NAMALWA (cell line): ENCODE measurements at regions not wholly inside any gene's neighbourhood (a gene's known extent, or its start where the extent isn't known, plus 50 kb on each side); places are given as distances from the start of the nearest gene placed in this dataset.
A peak's percentile ranks its signal among the peaks of the same experiment; 100 is the strongest.

Experiments used
- DNase-seq: peaks from one replicate; pipeline ENCODE4 v3.0.0-alpha.2; 2015; ENCODE audit warnings: low spot score

DNA sequence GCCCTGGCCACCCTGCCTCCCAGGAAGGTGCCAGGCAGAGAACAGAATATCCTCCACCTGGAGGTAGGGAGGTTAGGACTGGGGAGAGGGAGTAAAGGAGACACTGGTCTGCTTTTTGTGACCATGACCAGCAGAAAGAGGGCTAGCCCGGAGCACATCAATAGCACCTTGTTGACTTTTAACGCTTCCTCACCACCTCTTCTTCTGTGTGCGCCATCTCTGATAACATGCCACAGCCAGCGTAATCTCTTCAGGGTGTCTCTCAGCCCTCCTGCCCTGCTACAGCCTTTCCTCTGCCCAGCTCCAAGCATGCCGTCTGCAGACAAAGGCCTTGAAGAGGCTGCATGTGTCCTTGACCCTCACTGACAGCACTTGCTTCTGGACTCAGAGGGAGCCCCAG, 50.9 kb upstream of the GJA5 start:
- no peak for DNase-seq

DNA sequence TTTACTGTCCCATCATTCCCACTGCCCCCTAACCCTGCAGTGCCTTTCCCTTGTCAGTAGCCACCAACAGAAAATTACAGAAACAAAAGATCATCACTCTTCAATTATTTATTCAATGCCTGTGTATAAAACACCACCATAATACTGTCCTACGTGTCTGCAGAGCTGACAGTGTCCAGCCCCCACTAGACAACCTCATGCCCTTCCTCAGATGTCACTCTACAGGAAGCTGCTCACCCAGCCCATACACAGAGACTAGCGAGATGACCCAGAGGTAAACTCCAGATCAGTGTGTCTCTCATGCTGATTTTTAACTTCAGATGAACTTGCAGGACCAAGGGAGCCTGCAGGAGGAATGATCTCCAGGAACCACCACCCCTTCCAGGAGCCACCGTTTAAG, 51.3 kb upstream of the GJA5 start:
- no peak for DNase-seq

DNA sequence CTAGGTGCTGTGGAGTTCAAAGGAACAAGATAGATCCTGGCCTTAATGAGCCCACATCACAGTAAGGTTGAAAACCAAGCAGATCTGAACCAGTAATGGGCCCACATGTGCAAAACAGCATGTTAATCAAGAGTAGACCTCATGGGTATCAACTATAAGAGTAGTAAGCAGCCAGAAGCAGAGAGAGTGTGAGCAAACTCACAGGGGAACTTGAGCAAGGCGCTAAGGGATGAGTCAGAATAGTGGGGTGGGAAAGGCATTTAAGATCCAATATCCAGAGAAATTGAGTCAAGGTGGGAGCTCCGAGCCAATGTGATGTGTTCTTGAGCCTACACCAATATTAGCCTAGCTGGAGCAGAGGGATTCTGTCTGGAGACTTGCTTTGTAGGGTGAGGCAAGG, 52.4 kb upstream of the GJA5 start:
- no peak for DNase-seq

GRCh38 chr1:147815503-147815902, 55.1 kb upstream of the GJA5 start:
- no peak for DNase-seq

DNA sequence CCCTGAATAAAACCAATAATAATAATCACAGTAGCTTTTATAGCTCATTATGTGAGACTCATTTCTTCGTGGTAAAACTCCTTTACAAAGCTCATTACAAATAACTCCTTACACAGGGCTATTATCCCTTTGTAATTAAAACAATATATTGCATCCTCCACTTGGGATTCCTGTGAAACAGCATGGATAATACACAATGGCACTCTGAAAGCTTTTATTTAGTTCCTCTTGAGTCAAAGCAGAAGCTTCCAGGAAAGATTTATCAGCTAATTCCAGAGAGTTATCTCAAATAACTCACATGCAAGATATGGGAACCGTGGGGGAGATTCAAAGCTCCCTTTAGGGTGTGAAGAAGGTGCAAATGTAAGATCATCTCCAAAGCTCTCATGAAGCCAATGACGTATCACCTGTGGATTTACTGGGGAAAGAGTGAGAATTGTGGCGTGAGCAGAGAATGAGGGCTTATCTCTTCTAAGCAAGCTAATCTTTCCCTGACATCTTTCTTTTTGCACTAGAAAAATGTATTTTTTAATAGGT, 60.4 kb upstream of the GJA5 start:
- DNase-seq, result no peak

DNA sequence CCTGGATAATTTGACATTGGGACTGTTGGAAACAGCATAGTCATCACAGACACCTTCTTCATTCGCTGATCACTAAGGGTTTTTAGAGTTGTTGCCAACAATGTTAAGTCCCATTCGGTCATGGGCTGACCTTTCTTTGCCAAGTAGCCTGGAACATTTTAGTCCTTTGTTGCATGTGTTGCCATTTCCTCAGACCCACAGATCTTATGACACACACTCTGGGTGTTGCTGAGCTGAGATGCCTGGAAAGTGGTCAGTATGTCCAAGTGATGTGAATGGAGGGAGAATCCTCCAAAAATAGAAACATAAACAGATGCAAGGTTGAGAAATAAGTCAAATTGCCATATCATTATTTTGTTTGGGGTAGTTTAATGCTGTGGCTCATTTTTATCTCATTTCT, 61.5 kb upstream of the GJA5 start:
- no peak for DNase-seq

DNA sequence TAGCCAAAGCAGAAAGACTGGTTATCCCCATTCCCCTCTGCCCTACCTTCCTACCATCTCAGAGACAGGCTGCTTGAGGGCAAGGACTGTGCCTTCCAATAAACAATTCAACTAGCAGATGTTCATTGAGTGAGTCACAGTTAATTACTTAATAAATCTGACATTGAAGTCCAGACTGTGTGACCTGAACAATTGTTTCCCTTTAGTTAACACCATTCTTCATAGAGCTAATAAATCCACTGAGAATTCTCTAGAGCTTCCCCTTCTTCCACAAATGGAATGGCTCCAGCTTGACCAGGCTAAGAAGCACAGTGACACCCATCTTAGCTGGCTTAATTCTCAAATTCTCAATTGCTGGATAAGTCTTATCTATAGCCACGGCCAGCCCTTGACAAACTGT, 61.9 kb upstream of the GJA5 start:
- DNase-seq, result no peak

DNA sequence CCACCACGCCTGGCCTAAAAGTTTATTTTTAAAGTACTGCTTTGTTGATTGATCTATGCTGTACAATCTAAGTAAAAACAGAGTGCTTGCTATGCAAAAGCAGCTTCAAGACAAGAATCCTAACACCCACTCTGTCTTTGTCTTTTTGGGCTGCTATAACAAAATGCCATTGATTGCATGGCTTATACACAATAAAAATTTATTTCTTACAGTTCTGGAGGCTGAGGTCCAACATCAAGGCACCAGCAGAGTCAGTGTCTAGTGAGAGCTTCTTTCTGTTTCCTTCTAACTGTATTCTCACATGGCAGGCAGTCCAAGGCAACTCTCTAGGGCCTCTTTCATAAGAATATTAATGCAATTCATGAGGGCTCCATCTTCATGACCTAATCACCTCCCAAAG, 63.6 kb upstream of the GJA5 start:
- no peak for DNase-seq

- no peak for DNase-seq
These were observed 64.4 kb upstream of the GJA5 start for GRCh38 chr1:147824798-147825197.

DNA sequence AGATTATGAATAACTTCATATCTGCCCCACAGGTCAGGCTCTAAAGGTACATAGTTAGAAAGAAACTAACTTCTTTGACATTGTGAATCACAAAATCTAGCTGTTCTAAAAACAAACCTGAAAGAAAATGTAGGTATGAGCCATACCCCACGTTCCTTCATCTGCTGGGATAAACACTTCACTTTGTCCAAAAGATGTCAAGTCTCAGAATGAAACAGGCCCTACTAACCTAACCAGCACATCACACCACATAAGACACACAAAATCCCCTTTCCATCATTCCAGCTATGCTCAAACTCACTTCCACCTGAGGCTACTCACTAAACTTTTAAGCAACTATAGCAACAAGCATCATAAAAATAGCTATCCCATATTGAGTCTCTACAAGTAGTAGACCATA, 65.2 kb upstream of the GJA5 start:
- DNase-seq, result no peak

DNA sequence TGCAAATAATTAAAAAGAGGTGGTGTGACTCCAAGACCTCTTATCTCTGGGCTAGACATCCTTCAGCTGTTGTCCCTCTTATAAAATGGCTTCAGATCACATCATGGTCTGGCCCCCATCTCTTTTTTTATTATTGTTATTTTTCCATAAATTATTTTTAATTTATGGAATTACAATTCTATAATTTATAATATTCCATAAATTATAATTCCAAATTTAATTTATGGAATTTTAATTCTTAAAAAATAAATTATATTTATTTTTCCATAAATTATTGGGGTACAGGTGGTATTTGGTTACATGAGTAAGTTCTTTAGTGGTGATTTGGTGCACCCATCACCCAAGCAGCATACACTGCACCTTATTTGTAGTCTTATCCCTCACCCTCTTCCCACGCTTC, 65.9 kb upstream of the GJA5 start:
- DNase-seq, result no peak

GRCh38 chr1:147833231-147833860, 69.2 kb upstream of the GJA8 start:
- no peak for DNase-seq

GRCh38 chr1:147834181-147834580, 68.4 kb upstream of the GJA8 start:
- DNase-seq, result no peak

- DNase-seq, result no peak
These were observed 67.8 kb upstream of the GJA8 start for GRCh38 chr1:147834810-147835209.

- DNase-seq, result no peak
These were observed 65.2 kb upstream of the GJA8 start for GRCh38 chr1:147837129-147837963.

DNA sequence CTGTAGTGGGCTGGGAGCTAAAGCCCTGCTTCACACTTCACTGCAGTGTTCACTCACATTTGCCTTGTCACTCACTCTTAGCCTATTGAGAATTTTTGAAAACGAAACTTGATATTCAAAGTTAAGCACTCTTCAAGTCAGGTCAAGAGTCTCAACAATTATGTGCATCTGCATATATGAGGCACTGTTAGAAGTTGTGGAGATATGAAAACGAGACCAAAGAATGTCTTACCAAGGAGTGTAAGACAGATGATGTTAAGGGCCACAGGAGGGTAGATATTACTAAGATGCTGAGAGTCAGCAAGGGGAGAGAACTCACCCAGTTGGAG, 64.7 kb upstream of the GJA8 start:
- DNase-seq, result no peak

DNA sequence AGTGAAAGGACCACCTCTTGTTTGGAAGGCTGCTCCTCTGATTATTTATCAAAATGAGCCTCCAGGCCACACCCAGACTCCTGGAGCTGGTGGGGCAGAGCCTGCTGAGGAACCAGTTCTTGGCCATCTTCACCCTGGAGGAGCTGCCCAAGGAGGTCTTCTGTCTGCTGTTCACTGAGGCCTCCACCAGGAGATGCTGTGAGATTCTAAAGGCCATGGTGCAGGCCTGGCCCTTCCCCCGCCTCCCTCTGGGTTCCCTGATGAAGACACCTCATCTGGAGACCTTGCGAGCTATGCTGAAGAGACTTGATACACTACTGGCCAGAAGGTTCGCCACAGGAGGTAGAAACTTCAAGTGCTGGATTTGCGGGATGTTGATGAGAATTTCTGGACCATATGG, 61.7 kb upstream of the GJA8 start:
- peak; percentile 56 for DNase-seq

GRCh38 chr1:147842578-147842977, 60.0 kb upstream of the GJA8 start:
- DNase-seq, result no peak

- DNase-seq, result no peak
These were observed 59.1 kb upstream of the GJA8 start for GRCh38 chr1:147843486-147843885.

DNA sequence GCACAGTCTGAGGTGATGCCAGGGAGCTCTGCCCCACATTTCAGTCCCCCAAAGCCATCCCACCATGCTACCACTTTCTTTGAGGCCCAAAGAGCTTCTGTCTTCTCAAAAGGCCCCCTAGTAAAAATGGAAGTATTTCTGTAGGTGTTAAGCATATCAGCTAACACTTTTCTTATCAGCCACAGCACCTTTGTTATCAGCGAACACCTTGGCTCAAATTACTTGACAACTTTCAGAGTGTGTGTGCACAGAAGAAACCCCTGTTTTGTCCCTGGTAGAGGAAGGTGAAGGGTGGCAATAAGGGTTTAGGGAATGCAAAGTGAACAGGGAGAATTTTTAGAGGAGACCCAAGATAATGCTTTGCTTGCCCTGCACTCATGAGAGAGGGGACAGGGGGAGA, 54.8 kb upstream of the GJA8 start:
- DNase-seq, result no peak

DNA sequence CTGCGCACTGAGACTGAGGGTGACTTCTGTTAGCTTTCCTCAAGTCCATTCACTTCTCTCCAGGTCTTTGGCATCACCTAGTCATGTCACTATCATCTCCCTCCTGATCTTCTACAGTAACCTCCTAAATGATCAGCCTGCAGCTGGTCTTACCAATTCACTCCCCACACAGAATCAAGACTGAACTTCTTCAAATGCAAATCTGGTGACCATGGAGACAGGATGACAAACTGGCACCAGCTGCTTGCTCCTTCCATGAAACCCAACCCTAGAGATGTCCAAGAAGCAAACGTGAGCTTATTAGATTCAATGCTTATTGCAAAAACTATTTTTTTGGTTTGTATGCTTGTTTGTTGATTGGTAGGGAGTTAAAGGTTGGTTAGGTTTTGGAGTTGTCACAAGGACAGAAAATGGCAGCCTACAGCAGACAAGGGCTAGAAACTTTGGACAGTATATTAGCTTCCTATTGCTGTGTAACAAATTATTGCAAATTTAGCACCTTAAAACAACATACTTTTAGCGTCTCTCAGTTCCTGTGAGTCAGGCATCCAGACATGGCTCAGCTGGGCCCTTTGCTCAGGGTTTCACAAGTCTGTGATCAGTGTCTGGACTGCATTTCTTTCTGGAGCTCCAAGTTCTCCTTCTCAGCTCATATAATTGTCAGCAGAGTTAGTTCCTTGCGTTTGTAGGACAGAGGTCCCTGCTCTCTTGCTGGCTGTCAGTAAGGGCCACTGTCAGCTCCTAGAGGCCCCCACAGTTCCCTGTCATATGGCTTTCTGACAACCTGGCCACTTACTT, 53.3 kb upstream of the GJA8 start:
- peak; percentile 50 for DNase-seq

DNA sequence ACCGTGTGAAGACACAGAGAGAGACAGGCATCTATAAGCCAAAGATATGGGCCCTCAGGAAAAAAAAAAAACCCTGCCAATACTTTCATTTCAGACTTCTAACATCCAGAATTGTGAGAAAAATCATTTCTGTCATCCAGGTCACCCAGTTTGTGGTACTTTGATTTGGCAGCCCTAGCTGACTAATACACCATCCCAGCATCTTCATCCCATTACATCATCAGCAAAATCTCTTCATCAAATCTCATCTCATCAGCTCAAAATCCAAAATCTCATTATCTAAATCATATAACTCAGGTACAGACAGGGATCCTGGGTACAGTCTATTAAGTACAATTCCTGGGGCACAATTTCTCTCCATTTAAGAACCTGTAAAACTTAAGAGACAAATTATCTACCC, 51.9 kb upstream of the GJA8 start:
- DNase-seq, result no peak

DNA sequence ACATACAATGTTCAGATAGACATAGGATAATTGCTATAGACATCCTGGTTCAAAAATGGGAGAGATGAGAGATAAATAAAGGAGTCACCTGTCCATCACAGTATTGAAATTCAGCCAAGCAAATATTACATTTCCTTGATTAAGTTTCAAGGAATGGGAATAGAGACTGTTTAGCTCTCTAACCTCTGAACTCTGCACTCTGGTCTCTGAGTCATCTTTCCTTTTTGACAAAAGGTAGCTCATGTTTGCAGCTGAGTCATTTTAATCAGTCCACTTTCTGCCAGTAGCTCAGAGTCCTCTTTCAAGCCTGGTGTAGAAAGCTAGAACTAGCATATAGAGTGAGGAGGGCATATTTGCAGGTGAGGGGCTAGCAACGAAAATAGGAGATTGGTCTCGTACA, 51.4 kb upstream of the GJA8 start:
- no peak for DNase-seq
